Body of pancreas (tissue), 4 donors: ENCODE measurements at regions not wholly inside any gene's neighbourhood (a gene's known extent, or its start where the extent isn't known, plus 50 kb on each side); places are given as distances from the start of the nearest gene placed in this dataset.

Source experiments
- ATAC-seq: fragments of 150-250 bp; one replicate; pipeline ENCODE4 v1.9.1; 2016
- DNase-seq, 4 donors: peaks; one replicate each; pipeline ENCODE4 v3.0.0-alpha.2; 2019
- H3K27ac ChIP-seq, 4 donors: fragments of 200-600 bp; sonication (generic); 1 replicate in 3 of 4; 2 replicates in 1 of 4; pipeline versions ENCODE4 v1.5.1 to v1.6.1; 2016 to 2019; ENCODE audit warnings: mild to moderate bottlenecking in 1 of 4, mixed read lengths in 1 of 4, moderate library complexity in 1 of 4
- H3K27me3 ChIP-seq, 2 donors: fragments of 200-600 bp; sonication (generic); one replicate each; pipeline ENCODE4 v1.6.0; 2016; ENCODE audit warnings: mild to moderate bottlenecking in 1 of 2
- H3K36me3 ChIP-seq, 2 donors: fragments of 200-600 bp; sonication (generic); replicated peaks in 1 of 2; 2 replicates each; pipeline ENCODE4 v1.5.1; 2016; ENCODE audit warnings: low read depth in 2 of 2; ENCODE audit not compliant: insufficient read depth in 1 of 2
- H3K4me1 ChIP-seq: fragments of 200-600 bp; sonication (generic); one replicate; pipeline ENCODE4 v1.6.0; 2016
- H3K4me3 ChIP-seq, 2 donors: fragments of 200-600 bp; sonication (generic); 1 replicate in 1 of 2; 2 replicates in 1 of 2; pipeline ENCODE4 v1.5.1; 2016 to 2019
- H3K9me3 ChIP-seq, 3 donors: fragments of 200-600 bp; sonication (generic); 1 replicate in 2 of 3; 2 replicates in 1 of 3; pipeline ENCODE4 v1.5.1; 2016
- POLR2A ChIP-seq, 3 donors: fragments of 450-650 bp; IDR thresholded peaks; one replicate each; pipeline ENCODE4 v1.6.1; 2016; ENCODE audit warnings: antibody characterized with exemption in 3 of 3, mild to moderate bottlenecking in 2 of 3
- WGBS, 2 donors: methylation state at CpG; one replicate each; pipeline ENCODE4 v1.1.5; 2017; 5-methylcytosine and 5-hydroxymethylcytosine counted together
- intact Hi-C: fragments of 100-400 bp; cut with DNase I; formaldehyde crosslinking; loops from one replicate; pipeline ENCODE4 v1.15.1; 2023
- TF ChIP-seq, protein P1 (sequence below), 7 experiments: fragments of 450-650 bp in 4 of 7; fragments of 200-600 bp in 3 of 7; sonication (generic) in 3 of 7; IDR thresholded peaks; one replicate each; pipeline ENCODE4 v1.5.1; 2016 to 2019; ENCODE audit warnings: antibody characterized with exemption in 7 of 7

DNA sequence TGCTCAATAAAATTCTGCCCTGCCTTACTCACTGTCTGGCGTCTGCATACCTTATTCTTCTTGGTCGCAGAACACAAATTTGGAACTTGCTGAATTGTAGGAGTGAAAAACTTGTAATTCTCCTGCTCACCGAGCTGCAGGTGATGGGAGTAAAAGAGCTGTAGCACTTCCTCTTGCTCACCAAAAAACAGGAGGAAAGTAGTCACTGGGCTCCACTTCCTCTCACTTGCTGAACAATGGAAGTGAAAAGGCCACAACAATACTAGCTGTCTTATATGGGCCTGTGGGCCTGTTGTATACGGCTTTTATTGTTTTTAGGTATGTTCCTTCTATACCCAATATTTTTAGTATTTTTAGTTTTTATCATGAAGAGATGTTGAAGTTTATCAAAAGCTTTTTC lies 978.7 kb downstream of the SLITRK5 start:
- H3K4me1 ChIP-seq: no peaks in the 10 kb centered on the region
- DNase-seq (no peak), ATAC-seq (no peak)
- no peak overlapping the region for H3K27ac ChIP-seq
- TF ChIP-seq POLR2A (IDR thresholded peaks at IDR 0.05): no peak
- TF ChIP-seq, protein P1, sequence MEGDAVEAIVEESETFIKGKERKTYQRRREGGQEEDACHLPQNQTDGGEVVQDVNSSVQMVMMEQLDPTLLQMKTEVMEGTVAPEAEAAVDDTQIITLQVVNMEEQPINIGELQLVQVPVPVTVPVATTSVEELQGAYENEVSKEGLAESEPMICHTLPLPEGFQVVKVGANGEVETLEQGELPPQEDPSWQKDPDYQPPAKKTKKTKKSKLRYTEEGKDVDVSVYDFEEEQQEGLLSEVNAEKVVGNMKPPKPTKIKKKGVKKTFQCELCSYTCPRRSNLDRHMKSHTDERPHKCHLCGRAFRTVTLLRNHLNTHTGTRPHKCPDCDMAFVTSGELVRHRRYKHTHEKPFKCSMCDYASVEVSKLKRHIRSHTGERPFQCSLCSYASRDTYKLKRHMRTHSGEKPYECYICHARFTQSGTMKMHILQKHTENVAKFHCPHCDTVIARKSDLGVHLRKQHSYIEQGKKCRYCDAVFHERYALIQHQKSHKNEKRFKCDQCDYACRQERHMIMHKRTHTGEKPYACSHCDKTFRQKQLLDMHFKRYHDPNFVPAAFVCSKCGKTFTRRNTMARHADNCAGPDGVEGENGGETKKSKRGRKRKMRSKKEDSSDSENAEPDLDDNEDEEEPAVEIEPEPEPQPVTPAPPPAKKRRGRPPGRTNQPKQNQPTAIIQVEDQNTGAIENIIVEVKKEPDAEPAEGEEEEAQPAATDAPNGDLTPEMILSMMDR (IDR thresholded peaks at IDR 0.05): no peak
- no peaks in the 10 kb centered on the region for H3K9me3 ChIP-seq
- no peaks in the 10 kb centered on the region for H3K27me3 ChIP-seq
- H3K4me3 ChIP-seq: no peak overlapping the region
- 52 to 60% methylated on average over 4 of the region's 4 CpGs for WGBS, 2 donors
- intact Hi-C loops: no loop called here
- H3K36me3 ChIP-seq: no peaks in the 10 kb centered on the region

DNA sequence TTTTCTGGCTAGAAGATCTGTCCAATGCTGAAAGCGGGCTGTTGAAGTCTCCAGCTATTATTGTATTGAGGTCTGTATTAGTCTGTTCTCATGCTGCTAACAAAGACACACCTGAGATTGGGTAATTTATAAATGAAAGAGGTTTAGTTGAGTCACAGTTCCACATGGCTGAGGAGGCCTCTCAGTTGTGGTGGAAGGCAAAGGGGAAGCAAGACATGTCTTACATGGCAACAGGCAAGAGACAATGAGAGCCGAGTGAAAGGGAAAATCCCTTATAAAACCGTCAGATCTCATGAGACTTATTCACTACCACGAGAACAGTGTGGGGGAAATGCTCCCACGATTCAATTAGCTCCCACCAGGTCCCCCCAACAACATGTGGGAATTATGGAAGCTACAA lies 980.4 kb downstream of the SLITRK5 start:
- H3K4me1 ChIP-seq: no peaks in the 10 kb centered on the region
- H3K27me3 ChIP-seq: no peaks in the 10 kb centered on the region
- intact Hi-C loops: no loop called here
- no peak overlapping the region for H3K4me3 ChIP-seq
- 66 to 75% methylated on average over 5 of the region's 5 CpGs for WGBS, 2 donors
- no peaks in the 10 kb centered on the region for H3K36me3 ChIP-seq
- ATAC-seq (no peak), DNase-seq (no peak)
- no peak overlapping the region for H3K27ac ChIP-seq
- no peak for TF ChIP-seq POLR2A (IDR thresholded peaks at IDR 0.05)
- TF ChIP-seq, protein P1 (IDR thresholded peaks at IDR 0.05): no peak
- H3K9me3 ChIP-seq: no peaks in the 10 kb centered on the region

DNA sequence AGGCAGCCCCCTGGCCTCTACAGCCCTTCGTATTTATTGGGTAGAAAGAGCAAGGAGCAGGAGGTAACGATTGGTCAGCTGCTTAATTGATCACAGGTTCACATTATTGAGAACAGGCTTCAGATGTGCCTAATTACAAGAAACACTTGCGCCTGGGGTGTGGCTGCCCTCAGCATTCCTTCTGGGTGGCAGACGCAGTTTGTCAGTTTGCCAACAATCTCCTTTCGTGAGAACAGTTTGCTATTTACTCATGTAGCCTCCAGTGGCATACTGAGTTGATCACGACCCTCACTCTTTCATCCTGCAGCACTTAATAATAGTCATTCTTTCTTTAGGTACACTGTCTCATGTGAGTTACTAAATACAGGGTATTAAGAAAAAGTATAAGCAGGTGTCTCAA lies 985.6 kb downstream of the SLITRK5 start:
- 35 to 37% methylated on average over 6 of the region's 6 CpGs for WGBS, 2 donors

DNA sequence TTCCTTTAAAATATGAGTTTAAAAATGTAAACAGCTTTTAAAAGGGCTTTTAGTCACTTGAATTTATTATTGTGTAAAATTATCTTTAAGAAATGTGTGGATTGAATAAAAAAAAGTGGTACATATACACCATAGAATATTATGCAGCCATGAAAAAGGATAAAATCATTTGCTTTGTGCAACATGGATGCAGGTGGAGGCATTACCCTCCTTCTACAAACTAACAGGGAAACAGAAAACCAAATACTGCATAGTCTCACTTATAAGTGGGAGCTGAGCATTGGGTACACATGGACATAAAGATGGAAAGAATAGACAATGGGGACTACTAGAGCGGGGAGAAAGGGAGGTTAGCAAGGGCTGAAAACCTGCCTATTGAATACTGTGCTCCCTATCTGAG lies 999.3 kb downstream of the SLITRK5 start:
- Histone ChIP-seq H3K36me3 (no peaks in the 10 kb centered on the region), H3K9me3 (no peaks in the 10 kb centered on the region), H3K27me3 (no peaks in the 10 kb centered on the region), H3K4me3 (no peak overlapping the region), H3K4me1 (no peaks in the 10 kb centered on the region), H3K27ac (no peak overlapping the region)
- intact Hi-C loops: no loop called here
- 75 to 89% methylated on average over 1 of the region's 1 CpG for WGBS, 2 donors
- DNase-seq: no peak
- no peak for TF ChIP-seq POLR2A (IDR thresholded peaks at IDR 0.05)
- TF ChIP-seq, protein P1 (IDR thresholded peaks at IDR 0.05): no peak
- ATAC-seq: no peak

More for the DNA sequence above, 985.6 kb downstream of the SLITRK5 start:
- DNase-seq (no peak), ATAC-seq (no peak)
- intact Hi-C loops: no loop called here
- no peaks in the 10 kb centered on the region for H3K4me1 ChIP-seq
- no peak overlapping the region for H3K27ac ChIP-seq
- H3K27me3 ChIP-seq: no peaks in the 10 kb centered on the region
- no peaks in the 10 kb centered on the region for H3K36me3 ChIP-seq
- TF ChIP-seq POLR2A (IDR thresholded peaks at IDR 0.05): no peak
- TF ChIP-seq, protein P1 (IDR thresholded peaks at IDR 0.05): no peak
- no peak overlapping the region for H3K4me3 ChIP-seq
- no peaks in the 10 kb centered on the region for H3K9me3 ChIP-seq

DNA sequence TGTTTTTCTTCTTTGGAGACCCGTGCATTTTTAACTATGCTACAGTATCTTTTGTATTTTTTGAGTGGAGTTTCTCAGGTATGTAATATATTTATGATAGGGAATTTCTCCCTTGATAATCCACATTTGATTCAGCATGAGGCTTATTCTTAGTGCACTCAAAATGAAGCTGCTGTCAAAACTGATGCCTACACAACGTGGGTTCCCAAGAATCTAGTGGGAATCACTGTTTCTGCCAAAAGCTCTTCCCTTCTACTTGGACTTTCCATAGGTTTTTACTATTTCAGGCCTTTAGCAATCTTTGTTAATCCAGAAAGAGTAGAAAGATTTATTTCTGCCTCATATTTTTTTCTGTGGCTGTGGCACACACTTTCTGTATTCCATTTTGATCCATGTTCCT lies 1003.7 kb downstream of the SLITRK5 start:
- WGBS, 2 donors: 52 to 63% methylated on average over 2 of the region's 2 CpGs
- Histone ChIP-seq H3K27ac (no peak overlapping the region), H3K4me1 (no peaks in the 10 kb centered on the region), H3K36me3 (no peaks in the 10 kb centered on the region), H3K4me3 (no peak overlapping the region), H3K27me3 (no peaks in the 10 kb centered on the region), H3K9me3 (no peaks in the 10 kb centered on the region)
- intact Hi-C loops: no loop called here
- no peak for TF ChIP-seq POLR2A (IDR thresholded peaks at IDR 0.05)
- TF ChIP-seq, protein P1 (IDR thresholded peaks at IDR 0.05): no peak
- ATAC-seq (no peak), DNase-seq (no peak)
